Mesenchymal stem cell (in vitro differentiated cells and primary cell): ENCODE measurements at regions not wholly inside any gene's neighbourhood (a gene's known extent, or its start where the extent isn't known, plus 50 kb on each side); places are given as distances from the start of the nearest gene placed in this dataset.

ENCODE experiments used
- DNase-seq: peaks from one replicate; pipeline ENCODE4 v3.0.0-alpha.2; 2013
- H2AFZ ChIP-seq: one replicate; pipeline ENCODE4 v1.6.1; 2013; ENCODE audit warnings: low read depth, mild to moderate bottlenecking, control low read depth, inconsistent platforms, low read length, moderate library complexity
- H2AK5ac ChIP-seq: 2 replicates; pipeline ENCODE4 v1.6.1; 2013; ENCODE audit warnings: low read length, moderate library complexity, mild to moderate bottlenecking, inconsistent platforms; ENCODE audit not compliant: severe bottlenecking
- H2BK120ac ChIP-seq: one replicate; pipeline ENCODE4 v1.6.1; 2013; ENCODE audit warnings: low read depth, mild to moderate bottlenecking, inconsistent platforms, low read length, moderate library complexity
- H2BK12ac ChIP-seq, 2 experiments: one replicate each; pipeline ENCODE4 v1.6.1; 2013; ENCODE audit warnings: inconsistent platforms in 2 of 2, low read length in 2 of 2, mild to moderate bottlenecking in 2 of 2, moderate library complexity in 2 of 2, control low read depth in 1 of 2
- H2BK15ac ChIP-seq: one replicate; pipeline ENCODE4 v1.6.1; 2013; ENCODE audit warnings: mild to moderate bottlenecking, low read depth, inconsistent platforms; ENCODE audit not compliant: poor library complexity, severe bottlenecking
- H2BK5ac ChIP-seq: 2 replicates; pipeline ENCODE4 v1.6.1; 2013; ENCODE audit warnings: low read depth, mild to moderate bottlenecking, low read length, control low read depth, inconsistent platforms; ENCODE audit not compliant: poor library complexity, severe bottlenecking
- H3K14ac ChIP-seq, 2 experiments: one replicate each; pipeline ENCODE4 v1.6.1; 2013; ENCODE audit warnings: inconsistent platforms in 2 of 2, low read length in 2 of 2, control low read depth in 1 of 2, mild to moderate bottlenecking in 1 of 2, moderate library complexity in 1 of 2
- H3K18ac ChIP-seq, 2 experiments: one replicate each; pipeline ENCODE4 v1.6.1; 2013; ENCODE audit warnings: inconsistent platforms in 2 of 2, low read length in 2 of 2, control low read depth in 1 of 2, low read depth in 1 of 2, mild to moderate bottlenecking in 1 of 2
- H3K23ac ChIP-seq, 2 experiments: one replicate each; pipeline ENCODE4 v1.6.1; 2013; ENCODE audit warnings: inconsistent platforms in 2 of 2, low read length in 2 of 2, mild to moderate bottlenecking in 2 of 2, moderate library complexity in 2 of 2, control low read depth in 1 of 2
- H3K27ac ChIP-seq: 2 replicates; pipeline ENCODE4 v1.5.1; 2013; ENCODE audit warnings: mild to moderate bottlenecking, moderate library complexity, low read length, control low read depth, inconsistent platforms; ENCODE audit not compliant: poor library complexity, severe bottlenecking
- H3K27me3 ChIP-seq, 2 experiments: 2 replicates each; pipeline versions ENCODE4 v1.6.1 to v1.7.0; 2013; ENCODE audit warnings: low read length in 2 of 2, mild to moderate bottlenecking in 2 of 2, moderate library complexity in 2 of 2, control low read depth in 1 of 2, inconsistent platforms in 1 of 2; ENCODE audit not compliant: control insufficient read depth in 1 of 2, insufficient read depth in 1 of 2
- H3K36me3 ChIP-seq, 2 experiments: 2 replicates each; pipeline versions ENCODE4 v1.6.1 to v1.7.0; 2013; ENCODE audit warnings: low read length in 2 of 2, control low read depth in 1 of 2, inconsistent platforms in 1 of 2, low read depth in 1 of 2, mild to moderate bottlenecking in 1 of 2; ENCODE audit not compliant: insufficient read depth in 2 of 2, control insufficient read depth in 1 of 2
- H3K4ac ChIP-seq, 2 experiments: one replicate each; pipeline ENCODE4 v1.6.1; 2013; ENCODE audit warnings: inconsistent platforms in 2 of 2, low read length in 2 of 2, mild to moderate bottlenecking in 2 of 2, moderate library complexity in 2 of 2, control low read depth in 1 of 2, low read depth in 1 of 2
- H3K4me1 ChIP-seq: 2 replicates; pipeline ENCODE4 v1.6.1; 2013; ENCODE audit warnings: low read depth, low read length, control low read depth; ENCODE audit not compliant: control insufficient read depth, insufficient read depth
- H3K4me2 ChIP-seq: 2 replicates; pipeline ENCODE4 v1.6.1; 2013; ENCODE audit warnings: low read length, mild to moderate bottlenecking, inconsistent platforms; ENCODE audit not compliant: poor library complexity, severe bottlenecking
- H3K4me3 ChIP-seq, 2 experiments: 2 replicates each; pipeline versions ENCODE4 v1.5.1 to v1.7.0; 2013; ENCODE audit warnings: low read length in 2 of 2, mild to moderate bottlenecking in 2 of 2, control low read depth in 1 of 2, low read depth in 1 of 2; ENCODE audit not compliant: insufficient read depth in 1 of 2
- H3K79me1 ChIP-seq: replicated peaks from 2 replicates; pipeline ENCODE4 v1.6.1; 2013; ENCODE audit warnings: mild to moderate bottlenecking, control low read depth, low read length, inconsistent platforms; ENCODE audit not compliant: poor library complexity, severe bottlenecking
- H3K9ac ChIP-seq: 2 replicates; pipeline ENCODE4 v1.7.0; 2013; ENCODE audit warnings: mild to moderate bottlenecking, low read length, moderate library complexity
- H3K9me3 ChIP-seq: 2 replicates; pipeline ENCODE4 v1.7.0; 2013; ENCODE audit warnings: mild to moderate bottlenecking, low read length; ENCODE audit not compliant: control insufficient read depth
- H4K8ac ChIP-seq: one replicate; pipeline ENCODE4 v1.6.1; 2013; ENCODE audit warnings: inconsistent platforms, mild to moderate bottlenecking, low read length, moderate library complexity
- H4K91ac ChIP-seq: one replicate; pipeline ENCODE4 v1.6.1; 2013; ENCODE audit warnings: mild to moderate bottlenecking, low read length, inconsistent platforms
- WGBS: methylation state at CpG from one replicate; pipeline ENCODE4 v1.1.7; 2013; ENCODE audit warnings: mixed read lengths; 5-methylcytosine and 5-hydroxymethylcytosine counted together

- Histone ChIP-seq H3K9ac (no peak overlapping the region), H3K14ac (no peak overlapping the region), H3K4me1 (no peaks in the 10 kb centered on the region), H2BK12ac (no peak overlapping the region), H4K8ac (no peak overlapping the region), H2AFZ (no peak overlapping the region), H2BK15ac (no peak overlapping the region), H3K23ac (no peak overlapping the region), H3K4me2 (no peak overlapping the region), H3K79me1 (no peaks in the 10 kb centered on the region), H2BK120ac (no peak overlapping the region), H3K27ac (no peak overlapping the region), H3K4me3 (no peak overlapping the region), H3K18ac (no peak overlapping the region), H3K9me3 (no peaks in the 10 kb centered on the region), H3K36me3 (no peaks in the 10 kb centered on the region), H2AK5ac (no peak overlapping the region), H3K27me3 (peaks cover 0 to 9% of the 10 kb centered on the region in 2 experiments), H2BK5ac (no peak overlapping the region), H3K4ac (no peak overlapping the region), H4K91ac (no peak overlapping the region)
- DNase-seq: no peak
- 100% methylated on average over 1 of the region's 2 CpGs for WGBS
These were observed 356.4 kb upstream of the CCNH start for GRCh38 chr5:87769157-87769556.

GRCh38 chr5:87768190-87768589, 355.5 kb upstream of the CCNH start:
- H2BK5ac ChIP-seq: no peak overlapping the region
- H4K91ac ChIP-seq: no peak overlapping the region
- H3K4ac ChIP-seq: no peak overlapping the region
- H3K4me2 ChIP-seq: no peak overlapping the region
- H2BK12ac ChIP-seq: no peak overlapping the region
- no peak overlapping the region for H3K23ac ChIP-seq
- H3K27ac ChIP-seq: no peak overlapping the region
- no peak overlapping the region for H2BK120ac ChIP-seq
- H3K18ac ChIP-seq: no peak overlapping the region
- no peak overlapping the region for H4K8ac ChIP-seq
- H3K14ac ChIP-seq: no peak overlapping the region
- no peak overlapping the region for H2AK5ac ChIP-seq
- no peaks in the 10 kb centered on the region for H3K9me3 ChIP-seq
- no peaks in the 10 kb centered on the region for H3K4me1 ChIP-seq
- no peaks in the 10 kb centered on the region for H3K79me1 ChIP-seq
- no peaks in the 10 kb centered on the region for H3K36me3 ChIP-seq
- H2BK15ac ChIP-seq: no peak overlapping the region
- DNase-seq: no peak
- H2AFZ ChIP-seq: no peak overlapping the region
- no peak overlapping the region for H3K4me3 ChIP-seq
- H3K9ac ChIP-seq: no peak overlapping the region
- no CpG with 5 or more reads among the region's 2 CpGs for WGBS
- H3K27me3 ChIP-seq: peaks cover 0 to 6% of the 10 kb centered on the region in 2 experiments

GRCh38 chr5:87765009-87765408, 352.3 kb upstream of the CCNH start:
- no peak overlapping the region for H3K4me2 ChIP-seq
- H3K36me3 ChIP-seq: no peaks in the 10 kb centered on the region
- H3K4me3 ChIP-seq: no peak overlapping the region
- no peak overlapping the region for H3K14ac ChIP-seq
- H2BK120ac ChIP-seq: no peak overlapping the region
- H4K8ac ChIP-seq: no peak overlapping the region
- no peak overlapping the region for H2BK5ac ChIP-seq
- no peak overlapping the region for H3K23ac ChIP-seq
- no peak overlapping the region for H2AK5ac ChIP-seq
- DNase-seq: no peak
- no peaks in the 10 kb centered on the region for H3K4me1 ChIP-seq
- H3K9ac ChIP-seq: no peak overlapping the region
- H3K18ac ChIP-seq: no peak overlapping the region
- H2BK15ac ChIP-seq: no peak overlapping the region
- H3K27ac ChIP-seq: no peak overlapping the region
- H3K27me3 ChIP-seq: no peaks in the 10 kb centered on the region
- 69% methylated on average over 1 of the region's 5 CpGs for WGBS
- no peak overlapping the region for H4K91ac ChIP-seq
- H3K9me3 ChIP-seq: no peaks in the 10 kb centered on the region
- no peak overlapping the region for H2BK12ac ChIP-seq
- H2AFZ ChIP-seq: no peak overlapping the region
- no peaks in the 10 kb centered on the region for H3K79me1 ChIP-seq
- no peak overlapping the region for H3K4ac ChIP-seq

GRCh38 chr5:87762631-87763030, 349.9 kb upstream of the CCNH start:
- Histone ChIP-seq H3K27ac (no peak overlapping the region), H3K36me3 (no peaks in the 10 kb centered on the region), H3K4me1 (no peaks in the 10 kb centered on the region), H3K4ac (no peak overlapping the region), H2BK5ac (no peak overlapping the region), H4K8ac (no peak overlapping the region), H2AK5ac (no peak overlapping the region), H3K79me1 (no peaks in the 10 kb centered on the region), H2AFZ (no peak overlapping the region), H4K91ac (no peak overlapping the region), H3K18ac (no peak overlapping the region), H3K14ac (no peak overlapping the region), H2BK12ac (no peak overlapping the region), H2BK120ac (no peak overlapping the region), H2BK15ac (no peak overlapping the region), H3K9me3 (no peaks in the 10 kb centered on the region), H3K4me2 (no peak overlapping the region), H3K9ac (no peak overlapping the region), H3K4me3 (no peak overlapping the region), H3K27me3 (no peaks in the 10 kb centered on the region), H3K23ac (no peak overlapping the region)
- 72% methylated on average over 1 of the region's 1 CpG for WGBS
- DNase-seq: no peak
